NT2/D1 (cell line): ENCODE measurements at regions not wholly inside any gene's neighbourhood (a gene's known extent, or its start where the extent isn't known, plus 50 kb on each side); places are given as distances from the start of the nearest gene placed in this dataset.

Source experiments
- DNase-seq: peaks from one replicate; pipeline ENCODE4 v3.0.0-alpha.2; 2011; ENCODE audit warnings: low read depth, low spot score
- H3K27me3 ChIP-seq: 2 replicates; pipeline ENCODE4 v1.6.0; 2011; ENCODE audit warnings: mild to moderate bottlenecking; ENCODE audit not compliant: insufficient read length, insufficient read depth
- H3K36me3 ChIP-seq: 2 replicates; pipeline ENCODE4 v1.6.1; 2011; ENCODE audit warnings: mild to moderate bottlenecking, low read length, mixed read lengths; ENCODE audit not compliant: insufficient read depth, insufficient read length
- H3K4me1 ChIP-seq: 2 replicates; pipeline ENCODE4 v1.5.1; 2011; ENCODE audit not compliant: insufficient read depth, insufficient read length
- H3K4me3 ChIP-seq: 2 replicates; pipeline ENCODE4 v1.5.1; 2011; ENCODE audit warnings: low read depth; ENCODE audit not compliant: insufficient read length
- H3K9ac ChIP-seq: 2 replicates; pipeline ENCODE4 v1.6.0; 2011; ENCODE audit warnings: low read depth; ENCODE audit not compliant: insufficient read length
- H3K9me3 ChIP-seq: 2 replicates; pipeline ENCODE4 v1.5.1; 2011; ENCODE audit warnings: mild to moderate bottlenecking, low read length; ENCODE audit not compliant: insufficient read depth
- SUZ12 ChIP-seq: IDR thresholded peaks from 2 replicates; pipeline ENCODE4 v1.6.1; 2011; ENCODE audit not compliant: insufficient read length, insufficient read depth; ENCODE audit errors: extremely low read depth
- YY1 ChIP-seq: IDR thresholded peaks from 2 replicates; pipeline ENCODE4 v1.6.1; 2011; ENCODE audit not compliant: insufficient read length, insufficient read depth
- ZNF274 ChIP-seq: IDR thresholded peaks from 2 replicates; pipeline ENCODE4 v1.6.1; 2011; ENCODE audit warnings: mild to moderate bottlenecking, low read depth, low read length

DNA sequence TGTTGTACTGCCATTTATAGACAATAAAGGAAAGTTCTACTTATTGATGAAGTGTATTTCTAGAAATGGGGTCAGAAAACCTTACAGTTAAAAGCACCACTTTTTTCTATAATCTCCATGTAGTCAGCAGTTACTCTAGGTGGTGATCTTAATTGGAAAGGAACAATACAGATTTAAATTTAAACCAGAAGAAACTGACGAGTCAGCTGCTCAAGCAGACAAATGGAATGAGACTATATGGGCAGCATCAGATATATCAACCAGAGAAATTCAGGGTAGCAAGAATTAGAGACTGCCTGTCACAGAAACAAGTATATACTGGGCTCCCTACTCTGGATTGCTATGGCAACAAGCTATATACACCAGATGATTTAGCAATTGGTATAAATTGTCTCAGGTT lies 99.6 kb upstream of the SCG2 start:
- DNase-seq, result no peak
- TF ChIP-seq SUZ12 (no peak), ZNF274 (no peak), YY1 (no peak)
- no peaks in the 10 kb centered on the region for H3K27me3 ChIP-seq
- no peaks in the 10 kb centered on the region for H3K9me3 ChIP-seq
- H3K4me1 ChIP-seq, result no peaks in the 10 kb centered on the region
- peaks cover 17% of the 10 kb centered on the region for H3K36me3 ChIP-seq
- H3K9ac ChIP-seq, result no peak overlapping the region
- no peak overlapping the region for H3K4me3 ChIP-seq

DNA sequence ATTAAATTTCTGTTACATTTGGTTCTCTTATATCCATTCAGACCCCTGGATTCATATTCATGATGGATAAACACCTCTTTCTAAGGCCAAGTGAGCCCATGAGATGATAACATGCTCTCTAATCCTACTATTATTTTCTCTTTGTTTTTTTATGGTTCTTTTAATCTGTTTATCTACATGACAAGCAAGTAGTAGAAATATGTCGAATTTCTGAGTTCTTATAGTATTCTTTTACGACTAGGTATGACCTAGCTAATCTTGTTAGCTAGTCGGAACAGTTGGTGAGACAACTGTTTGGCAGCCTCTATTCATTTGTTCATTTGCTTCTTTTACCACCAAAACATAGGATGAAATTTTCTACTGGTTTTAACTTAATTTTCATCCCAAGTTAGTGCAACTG lies 98.1 kb upstream of the SCG2 start:
- peaks cover 10% of the 10 kb centered on the region for H3K36me3 ChIP-seq
- TF ChIP-seq ZNF274 (no peak), SUZ12 (no peak), YY1 (no peak)
- H3K27me3 ChIP-seq, result no peaks in the 10 kb centered on the region
- H3K9ac ChIP-seq, result no peak overlapping the region
- no peaks in the 10 kb centered on the region for H3K4me1 ChIP-seq
- H3K9me3 ChIP-seq, result no peaks in the 10 kb centered on the region
- H3K4me3 ChIP-seq, result no peak overlapping the region
- no peak for DNase-seq

DNA sequence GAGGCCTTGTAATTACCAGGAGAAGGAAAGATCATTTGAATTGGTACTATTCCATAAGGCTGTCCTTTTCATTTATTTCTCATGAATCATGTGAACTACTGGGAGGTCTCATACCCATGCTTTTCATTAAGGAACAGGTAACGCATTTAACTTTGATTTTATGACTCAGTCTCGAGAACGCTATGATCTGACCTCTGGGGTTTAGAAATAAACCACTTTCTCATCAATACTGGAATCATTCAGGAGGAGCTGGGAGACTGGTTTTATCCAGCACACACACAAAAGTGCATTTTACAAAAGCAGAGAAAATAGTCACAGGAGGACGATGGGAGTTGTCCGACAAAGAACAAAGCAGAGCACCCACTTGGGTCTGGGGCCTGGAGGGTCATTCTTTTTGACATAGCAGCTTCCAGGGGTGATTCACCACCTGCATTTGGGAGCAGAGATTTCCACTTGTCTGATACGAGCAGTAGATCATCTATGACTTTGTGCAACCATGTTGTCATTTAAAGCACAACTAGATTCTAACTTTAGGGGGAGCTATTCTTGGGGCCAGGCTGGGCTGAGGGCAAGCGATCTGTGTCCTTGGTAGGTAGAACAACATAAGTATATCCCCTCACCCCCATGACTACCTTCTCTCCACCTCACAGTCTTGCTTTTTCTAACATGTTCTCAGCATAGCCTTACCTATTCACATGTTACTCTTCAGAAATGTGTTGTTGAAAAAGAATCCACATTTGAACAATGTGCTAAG lies 95.9 kb upstream of the SCG2 start:
- Histone ChIP-seq H3K9ac (no peak overlapping the region), H3K4me1 (no peaks in the 10 kb centered on the region), H3K9me3 (no peaks in the 10 kb centered on the region), H3K4me3 (no peak overlapping the region), H3K36me3 (peaks cover 3% of the 10 kb centered on the region), H3K27me3 (no peaks in the 10 kb centered on the region)
- no peak for DNase-seq
- TF ChIP-seq YY1, result no peak

DNA sequence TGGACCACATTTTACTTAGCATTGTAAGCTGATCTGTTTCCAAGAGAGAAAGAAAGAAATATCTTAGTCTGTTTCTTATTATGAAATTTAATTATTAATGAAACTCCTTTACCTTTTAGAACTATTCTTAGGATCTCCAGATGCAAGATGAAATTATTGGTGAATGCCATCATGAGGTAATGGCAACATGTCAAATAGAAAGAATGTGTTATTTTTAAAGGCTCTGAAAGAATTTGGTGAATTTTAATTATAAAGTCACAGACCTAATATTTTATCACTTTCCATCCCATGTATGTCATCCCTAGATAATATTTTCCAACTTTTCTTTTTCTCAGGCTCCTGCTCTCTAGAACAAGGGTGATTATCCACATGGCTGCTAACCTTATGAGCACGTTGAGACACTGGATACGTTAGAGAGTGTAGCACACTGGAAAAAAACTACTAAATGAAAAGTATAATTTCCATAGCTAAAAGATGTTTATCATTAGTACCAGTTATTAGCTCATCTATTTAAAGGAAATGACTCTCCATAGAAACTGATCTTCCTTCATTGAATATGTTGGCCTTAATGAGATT lies 95.2 kb upstream of the SCG2 start:
- Histone ChIP-seq H3K4me1 (no peaks in the 10 kb centered on the region), H3K36me3 (peaks cover 3% of the 10 kb centered on the region), H3K9ac (no peak overlapping the region), H3K9me3 (no peaks in the 10 kb centered on the region), H3K4me3 (no peak overlapping the region), H3K27me3 (no peaks in the 10 kb centered on the region)
- TF ChIP-seq ZNF274, result no peak
- TF ChIP-seq SUZ12, result no peak
- no peak for TF ChIP-seq YY1
- no peak for DNase-seq

DNA sequence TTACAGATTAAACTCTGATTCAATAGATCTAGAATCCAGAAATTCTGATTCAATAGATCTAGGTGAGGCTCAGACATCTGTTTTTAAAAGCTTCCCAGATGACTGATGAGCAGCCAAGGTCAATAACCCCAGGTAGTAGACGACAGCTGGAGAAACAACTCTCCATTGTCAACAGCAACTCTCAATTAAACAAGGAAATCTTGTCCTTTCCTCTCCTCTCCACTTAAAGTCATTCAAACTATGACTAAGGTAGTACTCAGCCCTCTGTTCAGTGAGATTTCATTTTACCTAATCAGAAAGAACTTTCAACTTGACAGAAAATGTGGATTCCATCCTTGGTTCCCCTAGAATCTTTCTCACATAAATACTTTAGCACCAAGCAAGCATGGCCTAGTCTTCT lies 94.6 kb upstream of the SCG2 start:
- H3K4me1 ChIP-seq, result no peaks in the 10 kb centered on the region
- H3K4me3 ChIP-seq, result no peak overlapping the region

DNA sequence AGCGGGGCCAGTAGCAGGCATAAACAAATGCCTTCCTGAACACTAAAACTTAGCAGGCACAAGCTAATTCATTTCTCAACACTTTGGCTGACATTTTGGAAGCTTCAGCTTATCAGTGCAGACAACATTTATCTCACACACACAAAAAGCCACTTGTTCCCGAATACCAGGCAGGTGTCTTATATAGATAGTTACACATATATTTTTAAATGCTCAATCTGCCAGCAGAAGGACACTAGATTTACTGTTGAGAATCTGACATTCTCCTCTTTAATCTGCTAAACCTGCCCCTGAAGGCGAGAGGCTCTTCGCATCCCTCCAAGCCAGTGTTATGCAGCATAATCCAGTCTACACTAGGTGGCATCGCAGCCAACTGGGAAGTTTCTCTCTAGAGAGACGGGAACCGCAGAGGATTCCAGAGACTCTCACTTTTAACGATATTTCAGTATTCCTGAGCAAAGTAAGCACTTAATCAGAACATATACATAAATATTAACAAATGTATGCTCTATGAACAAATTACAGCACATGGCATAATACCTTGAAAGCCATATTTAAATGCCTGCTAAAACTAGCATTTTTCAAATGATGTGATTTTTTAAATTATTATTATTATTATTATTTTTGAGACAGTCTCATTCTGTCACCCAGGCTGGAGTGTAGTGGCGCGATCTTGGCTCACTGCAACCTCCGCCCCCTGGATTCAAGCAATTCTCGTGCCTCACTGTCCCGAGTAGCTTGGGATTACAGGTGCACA lies 90.2 kb upstream of the SCG2 start:
- Histone ChIP-seq H3K4me3 (no peak overlapping the region), H3K27me3 (no peaks in the 10 kb centered on the region), H3K9ac (no peak overlapping the region), H3K36me3 (peaks cover 23% of the 10 kb centered on the region), H3K9me3 (no peaks in the 10 kb centered on the region), H3K4me1 (peaks cover 2% of the 10 kb centered on the region)
- no peak for TF ChIP-seq YY1
- TF ChIP-seq SUZ12, result no peak
- no peak for TF ChIP-seq ZNF274
- DNase-seq, result peak; percentile 40

More for the DNA sequence above, 94.6 kb upstream of the SCG2 start:
- no peak for DNase-seq
- H3K36me3 ChIP-seq, result peaks cover 7% of the 10 kb centered on the region
- TF ChIP-seq YY1, result no peak
- no peak for TF ChIP-seq ZNF274
- no peak for TF ChIP-seq SUZ12
- no peak overlapping the region for H3K9ac ChIP-seq
- no peaks in the 10 kb centered on the region for H3K27me3 ChIP-seq
- H3K9me3 ChIP-seq, result no peaks in the 10 kb centered on the region

DNA sequence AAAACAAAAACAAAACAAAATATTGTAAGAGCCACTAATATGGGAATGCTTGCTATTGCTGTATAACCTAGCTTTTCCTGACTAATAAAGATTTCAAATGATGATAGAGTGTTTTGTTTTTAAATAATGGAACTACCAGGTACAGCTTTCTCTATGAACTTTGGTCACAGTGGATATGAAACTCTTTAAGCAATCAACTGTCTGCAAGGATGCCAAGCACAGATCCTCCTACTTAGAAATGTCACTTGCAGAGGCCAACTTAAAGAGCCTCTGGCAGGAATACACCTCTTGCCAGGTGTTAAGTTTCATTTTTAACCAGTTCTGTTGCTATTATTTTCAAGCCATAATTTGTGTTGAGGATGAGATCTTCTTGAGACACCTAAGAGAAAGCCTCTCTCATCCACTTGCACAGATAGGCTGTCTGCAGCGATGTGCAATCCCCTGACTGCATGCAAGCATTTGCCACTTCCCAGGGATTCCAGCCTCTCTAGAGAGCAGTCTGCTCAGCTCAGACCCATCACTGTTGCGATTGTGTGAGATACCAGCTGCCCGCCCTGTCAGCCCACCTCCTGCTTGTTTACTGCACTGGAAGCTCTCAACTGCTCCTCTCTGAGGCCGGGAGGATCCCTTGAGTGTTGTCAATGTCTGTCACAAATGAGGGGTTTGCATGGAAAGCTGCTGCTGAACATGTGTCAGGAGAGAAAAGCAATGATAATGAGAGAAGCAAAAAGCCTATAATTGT lies 86.1 kb upstream of the SCG2 start:
- no peaks in the 10 kb centered on the region for H3K9me3 ChIP-seq
- H3K36me3 ChIP-seq, result peaks cover 25% of the 10 kb centered on the region
- H3K4me1 ChIP-seq, result peaks cover 2% of the 10 kb centered on the region
- no peak for TF ChIP-seq YY1
- TF ChIP-seq ZNF274, result no peak
- no peak for TF ChIP-seq SUZ12
- no peaks in the 10 kb centered on the region for H3K27me3 ChIP-seq
- DNase-seq, result no peak
- H3K9ac ChIP-seq, result no peak overlapping the region
- H3K4me3 ChIP-seq, result no peak overlapping the region
